ENCODE measurements at regions not wholly inside any gene's neighbourhood (a gene's known extent, or its start where the extent isn't known, plus 50 kb on each side); places are given as distances from the start of the nearest gene placed in this dataset.
A peak's percentile ranks its signal among the peaks of the same experiment; 100 is the strongest.

DNA sequence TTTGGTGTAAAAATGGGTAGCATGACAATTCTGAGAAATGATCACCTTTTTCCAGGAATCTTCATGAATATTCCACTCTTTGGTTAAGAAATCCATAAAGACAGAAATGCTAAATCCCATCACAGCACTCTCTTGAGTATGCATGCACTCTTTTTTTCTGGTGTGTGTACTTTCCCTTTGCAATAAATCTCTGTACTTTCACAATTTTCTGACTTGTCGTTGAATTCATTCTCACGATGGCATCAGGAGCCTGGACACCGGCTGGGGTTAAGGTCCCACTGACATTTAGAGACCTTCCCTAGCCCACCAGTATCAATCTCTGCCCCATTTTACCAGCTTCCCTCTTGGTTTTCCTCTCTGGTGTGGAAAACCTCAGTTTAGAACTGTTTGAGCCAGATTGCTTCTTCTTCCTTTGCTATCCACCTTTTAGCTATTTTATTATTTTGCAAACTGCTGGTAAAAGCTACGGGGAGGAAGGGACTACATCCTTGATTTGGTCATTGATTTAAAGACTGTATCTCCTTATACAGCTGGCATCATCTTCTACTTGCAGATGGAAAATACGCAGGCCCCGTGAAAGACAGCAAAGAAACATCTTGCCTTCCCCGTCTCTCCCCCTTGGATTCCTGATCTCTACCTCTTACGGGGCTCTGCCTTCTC lies 59.9 kb upstream of the ZFR start:
- Histone ChIP-seq H3K9me3 (ENCODE audit: low read depth, low read length, poor library complexity, severe bottlenecking) (no peaks in the 10 kb centered on the region), H3K36me3 (ENCODE audit: insufficient read depth, low read length, poor library complexity, severe bottlenecking) (no peaks in the 10 kb centered on the region), H3K27ac (ENCODE audit: low read depth, low read length, poor library complexity, severe bottlenecking) (peak overlapping the region; percentile 38), H3K4me3 (ENCODE audit: low read depth, low read length, poor library complexity, severe bottlenecking) (no peak overlapping the region), H3K4me1 (ENCODE audit: insufficient read depth, low read length, poor library complexity, severe bottlenecking) (peaks cover 28% of the 10 kb centered on the region), H3K27me3 (replicated peaks; ENCODE audit: insufficient read depth, low read depth, low read length, poor library complexity) (no peaks in the 10 kb centered on the region)
- POLR2A ChIA-PET (ENCODE audit: low non-redundant PET) = no interaction called here
- intact Hi-C loops (cut with micrococcal nuclease; ENCODE audit: unreplicated experiment) = no loop called here
- TF ChIP-seq, protein P1, sequence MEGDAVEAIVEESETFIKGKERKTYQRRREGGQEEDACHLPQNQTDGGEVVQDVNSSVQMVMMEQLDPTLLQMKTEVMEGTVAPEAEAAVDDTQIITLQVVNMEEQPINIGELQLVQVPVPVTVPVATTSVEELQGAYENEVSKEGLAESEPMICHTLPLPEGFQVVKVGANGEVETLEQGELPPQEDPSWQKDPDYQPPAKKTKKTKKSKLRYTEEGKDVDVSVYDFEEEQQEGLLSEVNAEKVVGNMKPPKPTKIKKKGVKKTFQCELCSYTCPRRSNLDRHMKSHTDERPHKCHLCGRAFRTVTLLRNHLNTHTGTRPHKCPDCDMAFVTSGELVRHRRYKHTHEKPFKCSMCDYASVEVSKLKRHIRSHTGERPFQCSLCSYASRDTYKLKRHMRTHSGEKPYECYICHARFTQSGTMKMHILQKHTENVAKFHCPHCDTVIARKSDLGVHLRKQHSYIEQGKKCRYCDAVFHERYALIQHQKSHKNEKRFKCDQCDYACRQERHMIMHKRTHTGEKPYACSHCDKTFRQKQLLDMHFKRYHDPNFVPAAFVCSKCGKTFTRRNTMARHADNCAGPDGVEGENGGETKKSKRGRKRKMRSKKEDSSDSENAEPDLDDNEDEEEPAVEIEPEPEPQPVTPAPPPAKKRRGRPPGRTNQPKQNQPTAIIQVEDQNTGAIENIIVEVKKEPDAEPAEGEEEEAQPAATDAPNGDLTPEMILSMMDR (conservative IDR thresholded peaks at IDR 0.05; ENCODE audit: low read depth, low read length) = no peak
- TF ChIP-seq EZH2 (IDR thresholded peaks at IDR 0.05; ENCODE audit: borderline replicate concordance, low read depth, low read length, poor library complexity, severe bottlenecking) = no peak
- no TSS peak for BruUV-seq (replicated peaks)
- CTCF ChIA-PET = interaction anchor here (0.9 to 1.1 kb wide), 3 partner anchors 14 to 32 kb away, joined by 3 to 5 read pairs (median 4); no protein-coding TSS in a partner anchor
- DNase-seq (ENCODE audit: low spot score) = no peak

DNA sequence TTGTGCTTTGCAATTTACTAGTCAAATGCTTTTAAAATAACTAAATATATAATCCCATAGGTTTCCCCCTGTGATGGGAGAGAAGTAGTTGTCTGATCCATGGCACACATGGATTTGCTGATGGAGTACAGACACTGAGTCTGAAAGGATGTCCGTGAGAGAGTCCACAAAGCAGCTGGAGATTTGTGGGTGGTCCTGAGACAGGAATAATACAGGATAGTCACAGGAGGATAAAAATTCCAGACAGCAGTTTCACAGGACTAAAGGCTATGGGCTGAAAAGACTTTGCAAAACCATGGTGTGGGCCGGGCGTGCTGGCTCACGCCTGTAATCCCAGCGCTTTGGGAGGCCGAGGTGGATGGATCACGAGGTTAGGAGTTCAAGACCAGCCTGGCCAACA lies 58.7 kb upstream of the ZFR start:
- Histone ChIP-seq H3K4me3 (ENCODE audit: low read depth, low read length, poor library complexity, severe bottlenecking) (no peak overlapping the region), H3K9me3 (ENCODE audit: low read depth, low read length, poor library complexity, severe bottlenecking) (no peaks in the 10 kb centered on the region), H3K4me1 (ENCODE audit: insufficient read depth, low read length, poor library complexity, severe bottlenecking) (peaks cover 28% of the 10 kb centered on the region), H3K36me3 (ENCODE audit: insufficient read depth, low read length, poor library complexity, severe bottlenecking) (no peaks in the 10 kb centered on the region), H3K27me3 (replicated peaks; ENCODE audit: insufficient read depth, low read depth, low read length, poor library complexity) (no peaks in the 10 kb centered on the region), H3K27ac (ENCODE audit: low read depth, low read length, poor library complexity, severe bottlenecking) (no peak overlapping the region)
- BruUV-seq (replicated peaks) = no TSS peak
- no peak for DNase-seq (ENCODE audit: low spot score)
- POLR2A ChIA-PET (ENCODE audit: low non-redundant PET) = no interaction called here
- CTCF ChIA-PET = no interaction called here
- intact Hi-C loops (cut with micrococcal nuclease; ENCODE audit: unreplicated experiment) = no loop called here
- TF ChIP-seq, protein P1 (conservative IDR thresholded peaks at IDR 0.05; ENCODE audit: low read depth, low read length) = no peak
- no peak for TF ChIP-seq EZH2 (IDR thresholded peaks at IDR 0.05; ENCODE audit: borderline replicate concordance, low read depth, low read length, poor library complexity, severe bottlenecking)

DNA sequence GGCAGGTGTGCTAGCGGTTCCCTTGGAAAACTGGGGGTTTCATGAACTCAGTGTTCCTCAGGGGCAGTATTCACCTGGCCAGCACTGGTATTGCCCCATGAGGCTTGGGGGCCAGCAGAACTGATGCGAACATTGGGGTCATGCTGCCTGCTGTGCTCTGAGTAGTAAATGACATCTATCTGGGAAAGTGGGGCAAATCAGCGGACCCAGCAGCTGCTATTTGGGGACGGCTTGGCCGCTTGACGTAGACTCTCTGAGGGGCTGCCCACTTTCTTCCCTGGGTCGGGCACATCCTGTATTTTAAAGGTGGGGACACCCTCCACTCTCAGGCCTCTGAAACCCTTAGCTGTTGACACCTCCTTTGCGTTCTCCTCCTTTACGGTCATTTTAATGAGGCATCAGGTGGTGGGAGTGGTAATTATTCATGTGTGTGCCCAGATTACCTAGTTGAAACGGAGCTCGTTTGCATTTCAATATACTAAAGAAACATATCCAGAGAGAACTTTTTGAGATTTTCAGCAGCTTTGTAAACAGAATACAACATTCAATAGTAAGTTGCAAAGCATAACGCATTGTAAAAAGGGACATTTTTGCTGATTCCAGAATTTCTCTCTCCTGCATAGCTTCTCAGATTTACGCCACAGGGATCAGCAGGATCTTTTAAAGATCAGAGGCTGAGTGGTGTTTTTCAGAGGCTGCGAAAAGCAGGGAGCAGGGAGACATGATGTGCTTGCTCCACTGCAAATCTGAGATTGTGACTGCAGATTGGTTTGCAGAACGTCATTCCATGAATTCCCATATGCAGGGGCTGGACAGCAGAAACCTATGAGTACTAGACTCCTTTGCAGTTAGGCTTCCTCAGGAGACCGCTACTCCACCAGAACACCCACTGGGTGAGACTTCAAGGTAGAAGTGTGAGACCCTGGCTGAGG lies 56.8 kb upstream of the ZFR start:
- no peaks in the 10 kb centered on the region for H3K9me3 ChIP-seq (ENCODE audit: low read depth, low read length, poor library complexity, severe bottlenecking)
- ChIA-PET POLR2A (ENCODE audit: low non-redundant PET) (interaction anchor here (0.6 kb wide), 1 partner anchor 694 kb away, joined by 8 read pairs; no protein-coding TSS in a partner anchor), CTCF (no interaction called here)
- no peak for DNase-seq (ENCODE audit: low spot score)
- no peaks in the 10 kb centered on the region for H3K27me3 ChIP-seq (replicated peaks; ENCODE audit: insufficient read depth, low read depth, low read length, poor library complexity)
- no peak overlapping the region for H3K4me3 ChIP-seq (ENCODE audit: low read depth, low read length, poor library complexity, severe bottlenecking)
- H3K27ac ChIP-seq (ENCODE audit: low read depth, low read length, poor library complexity, severe bottlenecking) = no peak overlapping the region
- peaks cover 24% of the 10 kb centered on the region for H3K4me1 ChIP-seq (ENCODE audit: insufficient read depth, low read length, poor library complexity, severe bottlenecking)
- no peak for TF ChIP-seq EZH2 (IDR thresholded peaks at IDR 0.05; ENCODE audit: borderline replicate concordance, low read depth, low read length, poor library complexity, severe bottlenecking)
- TF ChIP-seq, protein P1 (conservative IDR thresholded peaks at IDR 0.05; ENCODE audit: low read depth, low read length) = no peak
- H3K36me3 ChIP-seq (ENCODE audit: insufficient read depth, low read length, poor library complexity, severe bottlenecking) = no peaks in the 10 kb centered on the region
- no TSS peak for BruUV-seq (replicated peaks)
- intact Hi-C loops (cut with micrococcal nuclease; ENCODE audit: unreplicated experiment) = no loop called here
